Stomach (tissue), 4 donors: ENCODE measurements at regions not wholly inside any gene's neighbourhood (a gene's known extent, or its start where the extent isn't known, plus 50 kb on each side); places are given as distances from the start of the nearest gene placed in this dataset.

Experiments
- CTCF ChIP-seq, 7 experiments: fragments of 450-650 bp in 4 of 7; fragments of 200-600 bp in 3 of 7; sonication (generic) in 3 of 7; IDR thresholded peaks; one replicate each; pipeline ENCODE4 v1.5.1; 2016 to 2019; ENCODE audit warnings: antibody characterized with exemption in 7 of 7, control low read depth in 2 of 7, mild to moderate bottlenecking in 1 of 7
- EP300 ChIP-seq: sonication (generic); formaldehyde crosslinking; IDR thresholded peaks from one replicate; pipeline ENCODE4 v1.6.1; 2017; ENCODE audit warnings: antibody characterized with exemption
- POLR2A ChIP-seq, 4 donors: fragments of 450-650 bp; IDR thresholded peaks; one replicate each; pipeline ENCODE4 v1.6.1; 2016; ENCODE audit warnings: antibody characterized with exemption in 4 of 4, control low read depth in 2 of 4, mild to moderate bottlenecking in 1 of 4, moderate library complexity in 1 of 4

GRCh38 chr16:51312363-51313150 is 161.5 kb upstream of the SALL1 start:
- TF ChIP-seq POLR2A (IDR thresholded peaks at IDR 0.05) (no peak), CTCF (IDR thresholded peaks at IDR 0.05) (no peak), EP300 (no peak)
